ENCODE measurements at regions not wholly inside any gene's neighbourhood (a gene's known extent, or its start where the extent isn't known, plus 50 kb on each side); places are given as distances from the start of the nearest gene placed in this dataset.

DNA sequence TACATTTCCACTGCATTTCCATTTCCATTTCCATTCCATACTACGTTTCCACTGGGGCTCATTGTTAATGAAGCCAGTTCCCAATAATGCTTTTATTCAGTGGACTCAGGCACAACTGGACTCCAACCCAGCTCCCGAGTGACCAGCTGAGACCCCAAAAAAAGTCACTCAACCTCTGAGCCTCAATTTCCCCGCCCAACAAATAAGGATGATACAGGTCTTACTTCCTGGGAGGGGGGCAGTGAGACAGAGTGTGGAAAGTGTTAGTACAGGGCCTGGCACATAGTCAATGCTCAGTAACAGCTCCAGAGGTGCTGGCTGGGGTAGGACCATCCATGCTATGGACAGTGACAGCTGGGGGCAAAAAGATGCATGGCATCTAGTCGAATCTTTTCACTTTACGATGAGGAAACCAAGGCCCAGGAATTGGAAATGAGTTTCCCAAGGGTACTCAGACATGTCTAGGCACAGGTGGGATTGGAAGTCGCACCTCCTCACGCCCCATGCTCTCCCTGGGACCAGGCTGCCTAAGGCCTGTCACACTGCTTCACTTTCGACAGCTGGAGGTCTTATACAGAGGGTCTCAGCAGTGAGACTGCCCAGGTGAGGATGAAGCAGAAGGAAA is 226.5 kb downstream of the ANAPC1 start (continued):
- TF ChIP-seq, protein P1, sequence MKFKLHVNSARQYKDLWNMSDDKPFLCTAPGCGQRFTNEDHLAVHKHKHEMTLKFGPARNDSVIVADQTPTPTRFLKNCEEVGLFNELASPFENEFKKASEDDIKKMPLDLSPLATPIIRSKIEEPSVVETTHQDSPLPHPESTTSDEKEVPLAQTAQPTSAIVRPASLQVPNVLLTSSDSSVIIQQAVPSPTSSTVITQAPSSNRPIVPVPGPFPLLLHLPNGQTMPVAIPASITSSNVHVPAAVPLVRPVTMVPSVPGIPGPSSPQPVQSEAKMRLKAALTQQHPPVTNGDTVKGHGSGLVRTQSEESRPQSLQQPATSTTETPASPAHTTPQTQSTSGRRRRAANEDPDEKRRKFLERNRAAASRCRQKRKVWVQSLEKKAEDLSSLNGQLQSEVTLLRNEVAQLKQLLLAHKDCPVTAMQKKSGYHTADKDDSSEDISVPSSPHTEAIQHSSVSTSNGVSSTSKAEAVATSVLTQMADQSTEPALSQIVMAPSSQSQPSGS (IDR thresholded peaks at IDR 0.05; ENCODE audit: low read length): no peak
- no peak for TF ChIP-seq HDAC2 (IDR thresholded peaks at IDR 0.05; ENCODE audit: borderline replicate concordance in 1 of 2, low read depth in 2 of 2, low read length in 2 of 2)

Measured in H1 (cell line).